ENCODE measurements at regions not wholly inside any gene's neighbourhood (a gene's known extent, or its start where the extent isn't known, plus 50 kb on each side); places are given as distances from the start of the nearest gene placed in this dataset.

GRCh38 chr2:128633501-128633900 lies 314.8 kb upstream of the HS6ST1 start:
- Histone ChIP-seq H3K9me2 (ENCODE audit: insufficient read depth) (no peaks in the 10 kb centered on the region), H3K36me3 (ENCODE audit: low read depth) (no peaks in the 10 kb centered on the region), H3K4me2 (no peak overlapping the region), H3K4me1 (replicated peaks; ENCODE audit: insufficient read depth) (no peaks in the 10 kb centered on the region), H3F3A (ENCODE audit: insufficient read depth, low read depth) (no peaks in the 10 kb centered on the region), H4K20me1 (ENCODE audit: insufficient read depth) (no peaks in the 10 kb centered on the region), H3K27ac (no peak overlapping the region), H3K79me2 (ENCODE audit: low read depth) (no peaks in the 10 kb centered on the region), H2AFZ (no peak overlapping the region), H3K4me3 (no peak overlapping the region), H3K27me3 (ENCODE audit: insufficient read depth, low read depth) (peaks cover 12% of the 10 kb centered on the region; the same call in 1 of the 2 replicates), H3K9me3 (ENCODE audit: insufficient read depth, low read depth) (no peaks in the 10 kb centered on the region)
- intact Hi-C loops (cut with micrococcal nuclease; ENCODE audit: unreplicated experiment): no loop called here
- DNase-seq: no peak
- no TSS peak for BruUV-seq (replicated peaks)
- ChIA-PET CTCF (no interaction called here), POLR2A (ENCODE audit: unreplicated experiment) (no interaction called here)
- TF ChIP-seq CTCF (conservative IDR thresholded peaks at IDR 0.05) (no peak), EZH2 (IDR thresholded peaks at IDR 0.05; ENCODE audit: low read depth) (no peak)

GRCh38 chr2:128635361-128635900 lies 316.8 kb upstream of the HS6ST1 start:
- Histone ChIP-seq H3K27me3 (ENCODE audit: insufficient read depth, low read depth) (peaks cover 12% of the 10 kb centered on the region; the same call in 1 of the 2 replicates), H2AFZ (no peak overlapping the region), H3K9me3 (ENCODE audit: insufficient read depth, low read depth) (no peaks in the 10 kb centered on the region), H3K27ac (no peak overlapping the region), H3K4me3 (no peak overlapping the region), H3K79me2 (ENCODE audit: low read depth) (no peaks in the 10 kb centered on the region), H3F3A (ENCODE audit: insufficient read depth, low read depth) (no peaks in the 10 kb centered on the region), H3K9me2 (ENCODE audit: insufficient read depth) (no peaks in the 10 kb centered on the region), H4K20me1 (ENCODE audit: insufficient read depth) (no peaks in the 10 kb centered on the region), H3K4me2 (no peak overlapping the region), H3K4me1 (replicated peaks; ENCODE audit: insufficient read depth) (no peaks in the 10 kb centered on the region), H3K36me3 (ENCODE audit: low read depth) (no peaks in the 10 kb centered on the region)
- ChIA-PET POLR2A (ENCODE audit: unreplicated experiment) (no interaction called here), CTCF (no interaction called here)
- no TSS peak for BruUV-seq (replicated peaks)
- DNase-seq: no peak
- intact Hi-C loops (cut with micrococcal nuclease; ENCODE audit: unreplicated experiment): no loop called here
- TF ChIP-seq CTCF (conservative IDR thresholded peaks at IDR 0.05): no peak
- no peak for TF ChIP-seq EZH2 (IDR thresholded peaks at IDR 0.05; ENCODE audit: low read depth)

- POLR2A ChIA-PET (ENCODE audit: unreplicated experiment): no interaction called here
These were observed 318.1 kb upstream of the HS6ST1 start for GRCh38 chr2:128636802-128637147.

More at GRCh38 chr2:128636802-128637147, 318.1 kb upstream of the HS6ST1 start:
- H2AFZ ChIP-seq: no peak overlapping the region
- TF ChIP-seq CTCF (conservative IDR thresholded peaks at IDR 0.05): no peak
- TF ChIP-seq EZH2 (IDR thresholded peaks at IDR 0.05; ENCODE audit: low read depth): no peak
- no peaks in the 10 kb centered on the region for H3K36me3 ChIP-seq (ENCODE audit: low read depth)
- H4K20me1 ChIP-seq (ENCODE audit: insufficient read depth): no peaks in the 10 kb centered on the region
- H3K9me2 ChIP-seq (ENCODE audit: insufficient read depth): no peaks in the 10 kb centered on the region
- H3K27me3 ChIP-seq (ENCODE audit: insufficient read depth, low read depth): peaks cover 1% of the 10 kb centered on the region; the same call in 1 of the 2 replicates
- no peak for DNase-seq
- no peaks in the 10 kb centered on the region for H3K9me3 ChIP-seq (ENCODE audit: insufficient read depth, low read depth)
- CTCF ChIA-PET: no interaction called here
- H3K4me2 ChIP-seq: no peak overlapping the region
- no peaks in the 10 kb centered on the region for H3K4me1 ChIP-seq (replicated peaks; ENCODE audit: insufficient read depth)
- intact Hi-C loops (cut with micrococcal nuclease; ENCODE audit: unreplicated experiment): no loop called here
- no peak overlapping the region for H3K4me3 ChIP-seq
- H3K79me2 ChIP-seq (ENCODE audit: low read depth): no peaks in the 10 kb centered on the region
- BruUV-seq (replicated peaks): no TSS peak
- H3F3A ChIP-seq (ENCODE audit: insufficient read depth, low read depth): no peaks in the 10 kb centered on the region
- H3K27ac ChIP-seq: no peak overlapping the region
